ENCODE measurements at regions not wholly inside any gene's neighbourhood (a gene's known extent, or its start where the extent isn't known, plus 50 kb on each side); places are given as distances from the start of the nearest gene placed in this dataset.

GRCh38 chr18:78659748-78660147 is 319.9 kb upstream of the SALL3 start:
- TF ChIP-seq CTCF (IDR thresholded peaks at IDR 0.05), result peak; percentile 77

DNA sequence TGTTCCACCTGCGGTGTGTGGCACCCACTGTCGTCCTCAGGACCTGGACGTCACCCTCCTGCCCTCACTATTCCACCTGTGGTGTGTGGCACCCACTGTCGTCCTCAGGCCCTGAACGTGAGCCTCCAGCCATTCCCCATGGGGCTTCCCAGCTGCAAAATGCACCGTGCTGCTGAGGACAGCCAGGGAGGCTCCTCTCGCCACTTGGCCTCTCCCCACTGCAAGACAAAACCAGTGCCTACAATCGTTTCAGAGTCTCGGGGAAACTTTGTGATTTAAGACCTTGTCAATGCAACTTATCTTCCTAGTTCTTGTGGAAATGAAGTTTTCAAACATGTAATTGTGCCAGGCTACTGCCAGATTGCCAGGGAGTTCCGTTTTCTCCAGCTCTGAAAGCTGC is 319.3 kb upstream of the SALL3 start:
- TF ChIP-seq CTCF (IDR thresholded peaks at IDR 0.05), result no peak

- no peak for TF ChIP-seq CTCF (IDR thresholded peaks at IDR 0.05)
Measured at GRCh38 chr18:78661316-78661715, 318.3 kb upstream of the SALL3 start.

DNA sequence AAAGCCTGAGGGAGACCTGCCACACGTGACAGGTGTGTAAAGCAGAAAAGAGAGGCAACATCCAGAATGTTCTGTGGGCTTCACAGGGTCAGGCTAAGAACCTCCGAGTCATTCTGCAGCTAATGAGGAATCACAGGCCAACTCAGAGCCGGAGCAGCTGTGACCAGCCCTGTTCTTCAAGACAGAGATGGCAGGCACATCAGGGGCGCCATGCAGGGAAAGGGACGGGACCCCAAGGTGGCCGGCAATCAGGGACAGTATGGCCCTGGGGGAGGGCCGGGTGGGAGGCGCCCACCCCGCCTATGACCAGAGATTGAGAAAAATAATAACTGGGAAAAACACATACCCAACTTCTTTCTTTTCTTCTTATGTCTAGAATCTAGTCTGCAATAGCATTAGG is 316.7 kb upstream of the SALL3 start:
- TF ChIP-seq CTCF (IDR thresholded peaks at IDR 0.05), result no peak

GRCh38 chr18:78664048-78664447 is 315.6 kb upstream of the SALL3 start:
- no peak for TF ChIP-seq CTCF (IDR thresholded peaks at IDR 0.05)

GRCh38 chr18:78664848-78665247 is 314.8 kb upstream of the SALL3 start:
- no peak for TF ChIP-seq CTCF (IDR thresholded peaks at IDR 0.05)

GRCh38 chr18:78665644-78666043 is 314.0 kb upstream of the SALL3 start:
- TF ChIP-seq CTCF (IDR thresholded peaks at IDR 0.05), result no peak

DNA sequence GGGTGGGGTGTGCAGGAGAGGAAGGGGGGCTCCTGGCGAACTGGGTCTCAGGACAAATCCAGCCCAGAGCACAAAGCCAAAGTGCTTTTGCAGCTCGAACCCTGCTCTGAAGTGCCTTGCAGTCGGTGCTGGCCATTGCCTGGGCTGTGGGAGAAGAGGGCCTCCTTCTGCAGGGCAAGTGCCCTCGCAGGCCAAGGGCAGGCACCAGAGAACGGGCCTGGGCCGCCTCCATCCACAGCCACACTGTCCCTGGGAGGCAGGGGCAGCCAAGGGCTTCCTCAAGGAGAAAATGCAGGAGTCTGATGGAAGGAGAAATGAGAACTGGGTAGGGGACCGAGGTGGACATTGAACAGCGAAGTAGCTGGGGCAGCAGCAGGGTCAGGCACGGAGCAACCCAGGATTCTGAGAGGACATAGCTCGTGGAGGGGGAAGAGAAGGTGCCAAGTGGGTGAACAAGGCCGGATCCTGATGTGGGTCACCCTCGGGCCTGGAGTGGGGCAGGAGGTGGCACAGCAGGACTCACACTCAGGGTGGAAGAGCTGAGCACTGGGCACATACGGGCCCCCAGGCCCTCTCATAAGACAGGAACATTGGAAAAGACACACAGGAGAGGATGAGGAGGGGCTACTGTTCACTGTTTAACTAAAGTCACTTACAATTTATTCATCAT is 312.8 kb upstream of the SALL3 start:
- TF ChIP-seq CTCF (IDR thresholded peaks at IDR 0.05), result no peak

Measured in LNCAP (cell line).